ENCODE measurements at regions not wholly inside any gene's neighbourhood (a gene's known extent, or its start where the extent isn't known, plus 50 kb on each side); places are given as distances from the start of the nearest gene placed in this dataset.

GRCh38 chr4:130855533-130855932 lies 1759.6 kb downstream of the C4orf33 start:
- DNase-seq (ENCODE audit: extremely low spot score), result no peak
- TF ChIP-seq HDGF (IDR thresholded peaks at IDR 0.05; ENCODE audit: borderline replicate concordance), result no peak
- TF ChIP-seq TARDBP (IDR thresholded peaks at IDR 0.05), result no peak
- TF ChIP-seq BHLHE40 (IDR thresholded peaks at IDR 0.05; ENCODE audit: borderline replicate concordance), result no peak
- TF ChIP-seq FOXM1 (IDR thresholded peaks at IDR 0.05; ENCODE audit: borderline replicate concordance), result no peak
- no peak for TF ChIP-seq FOXK2 (IDR thresholded peaks at IDR 0.05)
- no peak for TF ChIP-seq SUZ12 (IDR thresholded peaks at IDR 0.05)
- no peak for TF ChIP-seq ARNT (IDR thresholded peaks at IDR 0.05)
- TF ChIP-seq SP1 (IDR thresholded peaks at IDR 0.05), result no peak
- TF ChIP-seq ZNF384 (IDR thresholded peaks at IDR 0.05), result no peak
- no peak for TF ChIP-seq ELF4 (IDR thresholded peaks at IDR 0.05)
- no peak for TF ChIP-seq NFRKB (IDR thresholded peaks at IDR 0.05)
- TF ChIP-seq FOXA1 (IDR thresholded peaks at IDR 0.05), result no peak
- TF ChIP-seq CTBP1 (IDR thresholded peaks at IDR 0.05; ENCODE audit: borderline replicate concordance), result no peak
- no peak for TF ChIP-seq LEF1 (IDR thresholded peaks at IDR 0.05; ENCODE audit: borderline replicate concordance)
- no peak for TF ChIP-seq L3MBTL2 (conservative IDR thresholded peaks at IDR 0.05)
- CTCF ChIA-PET, result no interaction called here

GRCh38 chr4:130859991-130860390 lies 1764.0 kb downstream of the C4orf33 start:
- TF ChIP-seq HDGF (IDR thresholded peaks at IDR 0.05; ENCODE audit: borderline replicate concordance), result no peak
- TF ChIP-seq FOXK2 (IDR thresholded peaks at IDR 0.05), result no peak
- no peak for TF ChIP-seq PKNOX1 (IDR thresholded peaks at IDR 0.05)
- no peak for TF ChIP-seq ELF4 (IDR thresholded peaks at IDR 0.05)
- TF ChIP-seq NFRKB (IDR thresholded peaks at IDR 0.05), result no peak
- no peak for TF ChIP-seq BHLHE40 (IDR thresholded peaks at IDR 0.05; ENCODE audit: borderline replicate concordance)
- no peak for TF ChIP-seq FOXA1 (IDR thresholded peaks at IDR 0.05)
- no peak for TF ChIP-seq L3MBTL2 (conservative IDR thresholded peaks at IDR 0.05)
- TF ChIP-seq CTBP1 (IDR thresholded peaks at IDR 0.05; ENCODE audit: borderline replicate concordance), result no peak
- ChIA-PET POLR2A (no interaction called here), CTCF (no interaction called here)
- no peak for DNase-seq (ENCODE audit: extremely low spot score)

More at GRCh38 chr4:130855533-130855932, 1759.6 kb downstream of the C4orf33 start:
- POLR2A ChIA-PET, result no interaction called here

- DNase-seq (ENCODE audit: extremely low spot score), result no peak
- no peak for TF ChIP-seq HDGF (IDR thresholded peaks at IDR 0.05; ENCODE audit: borderline replicate concordance)
- TF ChIP-seq TARDBP (IDR thresholded peaks at IDR 0.05), result no peak
- no peak for TF ChIP-seq ELF4 (IDR thresholded peaks at IDR 0.05)
- TF ChIP-seq NFRKB (IDR thresholded peaks at IDR 0.05), result no peak
- no peak for TF ChIP-seq ARNT (IDR thresholded peaks at IDR 0.05)
- TF ChIP-seq BHLHE40 (IDR thresholded peaks at IDR 0.05; ENCODE audit: borderline replicate concordance), result no peak
- no peak for TF ChIP-seq PKNOX1 (IDR thresholded peaks at IDR 0.05)
- no peak for TF ChIP-seq FOXA1 (IDR thresholded peaks at IDR 0.05)
- TF ChIP-seq SP1 (IDR thresholded peaks at IDR 0.05), result no peak
- no peak for TF ChIP-seq SUZ12 (IDR thresholded peaks at IDR 0.05)
- TF ChIP-seq L3MBTL2 (conservative IDR thresholded peaks at IDR 0.05), result no peak
- TF ChIP-seq ZNF384 (IDR thresholded peaks at IDR 0.05), result no peak
- no peak for TF ChIP-seq FOXM1 (IDR thresholded peaks at IDR 0.05; ENCODE audit: borderline replicate concordance)
- no peak for TF ChIP-seq FOXK2 (IDR thresholded peaks at IDR 0.05)
- TF ChIP-seq LEF1 (IDR thresholded peaks at IDR 0.05; ENCODE audit: borderline replicate concordance), result no peak
- no peak for TF ChIP-seq CTBP1 (IDR thresholded peaks at IDR 0.05; ENCODE audit: borderline replicate concordance)
- CTCF ChIA-PET, result no interaction called here
- POLR2A ChIA-PET, result no interaction called here
Measured at GRCh38 chr4:130896920-130897319, 1801.0 kb downstream of the C4orf33 start.

- ChIA-PET POLR2A (no interaction called here), CTCF (no interaction called here)
- no peak for DNase-seq (ENCODE audit: extremely low spot score)
- no peak for TF ChIP-seq SP1 (IDR thresholded peaks at IDR 0.05)
- no peak for TF ChIP-seq FOXA1 (IDR thresholded peaks at IDR 0.05)
- TF ChIP-seq FOXM1 (IDR thresholded peaks at IDR 0.05; ENCODE audit: borderline replicate concordance), result no peak
- no peak for TF ChIP-seq ARNT (IDR thresholded peaks at IDR 0.05)
- TF ChIP-seq L3MBTL2 (conservative IDR thresholded peaks at IDR 0.05), result no peak
- no peak for TF ChIP-seq CTBP1 (IDR thresholded peaks at IDR 0.05; ENCODE audit: borderline replicate concordance)
- TF ChIP-seq PKNOX1 (IDR thresholded peaks at IDR 0.05), result no peak
- TF ChIP-seq NFRKB (IDR thresholded peaks at IDR 0.05), result no peak
- TF ChIP-seq ZNF384 (IDR thresholded peaks at IDR 0.05), result no peak
- TF ChIP-seq FOXK2 (IDR thresholded peaks at IDR 0.05), result no peak
- no peak for TF ChIP-seq SUZ12 (IDR thresholded peaks at IDR 0.05)
- no peak for TF ChIP-seq TARDBP (IDR thresholded peaks at IDR 0.05)
- TF ChIP-seq HDGF (IDR thresholded peaks at IDR 0.05; ENCODE audit: borderline replicate concordance), result no peak
- no peak for TF ChIP-seq BHLHE40 (IDR thresholded peaks at IDR 0.05; ENCODE audit: borderline replicate concordance)
- no peak for TF ChIP-seq LEF1 (IDR thresholded peaks at IDR 0.05; ENCODE audit: borderline replicate concordance)
Measured at GRCh38 chr4:130901321-130901720, 1805.4 kb downstream of the C4orf33 start.

- POLR2A ChIA-PET, result no interaction called here
- CTCF ChIA-PET, result no interaction called here
- no peak for DNase-seq (ENCODE audit: extremely low spot score)
- TF ChIP-seq CTBP1 (IDR thresholded peaks at IDR 0.05; ENCODE audit: borderline replicate concordance), result no peak
Measured at GRCh38 chr4:130922955-130923354, 1827.0 kb downstream of the C4orf33 start.

- no peak for DNase-seq (ENCODE audit: extremely low spot score)
- CTCF ChIA-PET, result no interaction called here
- no peak for TF ChIP-seq SUZ12 (IDR thresholded peaks at IDR 0.05)
- TF ChIP-seq TARDBP (IDR thresholded peaks at IDR 0.05), result no peak
- TF ChIP-seq ZNF384 (IDR thresholded peaks at IDR 0.05), result no peak
- TF ChIP-seq BHLHE40 (IDR thresholded peaks at IDR 0.05; ENCODE audit: borderline replicate concordance), result no peak
- no peak for TF ChIP-seq PKNOX1 (IDR thresholded peaks at IDR 0.05)
- POLR2A ChIA-PET, result no interaction called here
Measured at GRCh38 chr4:130955520-130955919, 1859.6 kb downstream of the C4orf33 start.

All from HEK293T (cell line).